ENCODE measurements at regions not wholly inside any gene's neighbourhood (a gene's known extent, or its start where the extent isn't known, plus 50 kb on each side); places are given as distances from the start of the nearest gene placed in this dataset.

DNA sequence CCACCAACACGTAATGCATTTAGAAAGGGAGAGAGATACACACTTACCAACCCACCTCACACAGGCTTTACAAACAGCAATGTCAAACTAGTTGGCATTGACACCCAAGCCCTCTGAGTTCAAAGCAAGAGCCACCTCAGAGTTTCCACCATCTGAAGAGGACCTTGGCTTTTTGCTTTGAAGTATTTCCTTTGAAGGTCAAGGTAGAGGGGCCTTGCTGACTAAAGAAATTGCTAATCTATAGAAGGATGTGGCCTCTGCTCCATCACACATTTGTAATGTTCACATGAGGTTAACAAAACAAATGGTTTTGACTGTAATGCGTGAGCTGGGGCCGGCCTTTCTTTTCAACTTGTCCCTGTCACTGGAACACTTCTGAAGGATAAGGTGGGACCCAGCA, 117.7 kb downstream of the POLR2M start:
- DNase-seq, result no peak

DNA sequence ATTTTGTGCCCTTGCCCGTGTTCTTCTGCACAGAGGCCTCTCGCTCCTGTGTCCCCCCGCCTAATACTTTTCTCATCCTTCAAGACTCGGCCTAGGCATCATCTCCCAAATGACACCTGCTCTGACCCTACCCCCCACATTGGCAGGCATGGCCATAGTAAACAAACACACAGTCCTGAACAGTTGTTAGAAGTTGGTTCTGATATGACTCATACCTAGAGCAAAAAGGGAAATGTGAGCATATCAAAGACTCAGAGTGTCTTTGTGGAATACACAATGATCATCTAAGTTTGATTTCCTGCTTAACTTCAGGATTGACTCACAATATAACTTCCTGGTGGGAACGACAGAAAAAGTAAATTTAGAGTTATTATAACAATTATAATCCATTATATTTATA, 120.5 kb downstream of the POLR2M start:
- DNase-seq, result no peak

DNA sequence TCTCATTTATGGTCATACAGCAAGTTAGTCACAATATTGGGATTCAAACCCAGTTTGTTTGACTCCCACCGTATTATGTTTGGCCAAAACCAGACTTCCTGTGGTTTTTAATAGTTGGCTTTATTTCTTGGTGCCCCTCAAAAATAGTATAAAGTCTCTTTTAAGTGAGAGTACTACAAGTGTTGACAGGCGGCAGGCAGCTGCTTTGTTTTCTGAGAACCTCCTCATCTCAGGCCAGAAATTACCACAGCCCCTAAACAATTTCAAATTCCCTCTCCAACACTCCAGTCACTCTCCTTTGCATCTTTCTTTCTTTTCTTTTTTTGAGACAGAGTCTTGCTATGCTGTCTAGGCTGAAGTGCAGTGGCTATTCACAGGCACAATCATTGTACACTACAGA, 121.5 kb downstream of the POLR2M start:
- no peak for DNase-seq

DNA sequence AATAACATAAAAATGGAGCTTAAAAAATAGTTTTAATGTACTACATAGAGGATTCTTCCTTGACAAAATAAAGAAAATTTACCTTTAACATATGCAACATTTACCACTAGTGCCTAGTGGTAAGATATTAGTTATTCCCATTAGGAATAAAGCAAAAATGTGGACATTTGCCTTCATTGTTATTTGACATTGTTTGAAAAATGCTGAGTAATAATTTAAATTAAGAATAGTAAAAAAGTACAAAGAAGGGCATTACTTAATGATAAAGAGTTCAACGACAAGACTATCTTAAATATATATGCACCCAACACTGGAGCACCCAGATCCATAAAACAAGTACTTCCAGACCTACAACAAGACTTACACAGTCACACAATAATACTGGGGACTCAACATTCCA, 125.7 kb downstream of the POLR2M start:
- no peak for DNase-seq

DNA sequence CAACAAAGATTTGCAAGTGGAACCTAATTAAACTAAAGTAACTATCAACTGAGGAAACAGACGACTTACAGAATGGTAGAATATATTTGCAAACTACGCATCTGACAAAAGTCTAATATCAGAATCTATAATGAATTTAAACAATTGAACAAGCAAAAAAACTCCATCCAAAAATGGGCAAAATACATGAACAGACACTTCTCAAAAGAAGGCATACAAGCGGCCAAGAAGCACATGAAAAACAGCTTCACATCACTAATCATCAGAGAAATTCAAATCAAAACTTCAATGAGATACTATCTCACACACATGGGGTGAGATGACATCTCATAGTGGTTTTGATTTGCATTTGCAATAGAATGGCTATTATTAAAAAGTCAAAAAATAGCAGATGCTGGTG, 128.6 kb downstream of the POLR2M start:
- DNase-seq, result no peak

DNA sequence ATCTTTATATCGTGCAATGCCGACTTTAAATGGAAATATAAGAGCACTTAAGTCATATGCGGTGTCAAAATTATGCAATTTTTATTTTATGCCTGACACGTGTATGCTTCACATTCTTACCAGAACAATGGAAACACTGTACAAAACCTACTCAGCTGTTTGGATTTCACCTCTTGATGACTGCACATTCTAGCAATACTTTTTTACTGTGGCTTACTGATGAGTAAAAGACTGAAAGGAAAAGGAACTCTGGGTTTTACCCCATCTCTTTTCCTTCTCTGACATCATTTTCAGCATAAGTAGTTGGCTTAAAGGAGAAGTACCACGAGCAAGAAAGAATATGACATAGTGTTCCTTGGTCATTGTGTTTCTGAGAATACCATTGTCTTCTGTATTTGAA, 142.8 kb downstream of the POLR2M start:
- no peak for DNase-seq

DNA sequence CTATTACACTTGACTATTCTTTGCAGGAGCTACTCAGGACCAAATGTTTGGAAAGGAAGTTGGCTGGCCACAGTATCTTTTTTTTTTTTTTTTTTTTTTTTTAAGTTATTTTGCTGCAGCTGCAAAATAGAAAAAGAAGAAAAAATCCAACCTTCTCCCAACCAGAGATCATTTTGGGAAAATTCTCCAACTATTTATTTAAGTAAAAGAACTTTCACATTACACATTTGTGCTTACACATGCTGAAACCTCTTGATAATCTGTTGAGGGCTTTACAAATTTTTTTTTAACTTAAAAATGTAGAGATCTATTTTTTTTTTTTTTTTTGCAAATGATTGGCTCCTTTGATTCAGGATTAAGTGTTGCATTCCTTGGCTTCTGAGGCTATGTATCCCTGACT, 148.0 kb downstream of the POLR2M start:
- DNase-seq, result no peak

DNA sequence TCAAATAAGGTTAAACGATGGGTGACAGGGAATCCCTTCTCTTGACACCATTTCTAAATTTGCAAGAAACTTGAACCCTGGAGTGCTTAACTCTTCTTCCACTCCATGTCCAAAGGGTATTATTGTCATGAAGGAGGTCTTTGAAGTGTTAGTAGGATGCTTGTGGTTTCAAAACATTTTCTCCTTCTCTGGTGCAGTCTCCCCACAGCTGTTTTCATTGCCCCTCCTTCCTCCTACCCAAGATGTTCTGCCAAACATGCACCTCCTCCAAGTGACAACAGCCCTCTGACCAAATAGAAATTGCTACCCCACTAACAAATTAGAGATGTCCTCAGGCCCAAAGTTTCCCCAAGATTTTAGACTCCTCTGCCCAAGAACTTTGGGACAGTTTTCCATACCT, 151.4 kb downstream of the POLR2M start:
- DNase-seq, result no peak

DNA sequence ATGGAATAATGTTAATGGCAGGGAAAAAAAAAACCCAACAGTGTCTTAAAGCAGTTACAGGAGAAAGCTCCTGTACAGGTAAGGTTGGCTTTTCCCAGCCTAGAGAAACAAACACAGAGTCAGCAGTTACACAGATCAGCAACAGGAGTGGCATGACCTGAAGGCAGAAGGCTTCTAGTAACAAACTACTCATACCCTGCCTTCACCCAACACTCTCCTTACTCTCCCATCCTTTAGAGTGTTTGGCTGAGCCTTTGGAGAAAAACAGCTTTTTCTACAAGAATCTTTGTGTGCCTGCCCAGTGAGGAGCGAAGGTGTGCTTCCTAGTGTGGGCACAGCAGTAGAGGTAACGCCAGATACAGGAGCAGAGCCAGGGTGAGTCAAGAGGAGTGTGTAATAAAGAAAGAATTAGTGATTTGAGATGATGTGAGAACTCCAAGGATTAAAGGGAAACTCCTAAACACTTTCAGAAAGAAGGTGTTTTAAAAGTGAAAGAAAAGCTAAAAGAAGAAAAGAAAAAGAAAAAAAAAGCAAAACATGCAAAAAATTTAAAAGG, 152.7 kb downstream of the POLR2M start:
- no peak for DNase-seq

DNA sequence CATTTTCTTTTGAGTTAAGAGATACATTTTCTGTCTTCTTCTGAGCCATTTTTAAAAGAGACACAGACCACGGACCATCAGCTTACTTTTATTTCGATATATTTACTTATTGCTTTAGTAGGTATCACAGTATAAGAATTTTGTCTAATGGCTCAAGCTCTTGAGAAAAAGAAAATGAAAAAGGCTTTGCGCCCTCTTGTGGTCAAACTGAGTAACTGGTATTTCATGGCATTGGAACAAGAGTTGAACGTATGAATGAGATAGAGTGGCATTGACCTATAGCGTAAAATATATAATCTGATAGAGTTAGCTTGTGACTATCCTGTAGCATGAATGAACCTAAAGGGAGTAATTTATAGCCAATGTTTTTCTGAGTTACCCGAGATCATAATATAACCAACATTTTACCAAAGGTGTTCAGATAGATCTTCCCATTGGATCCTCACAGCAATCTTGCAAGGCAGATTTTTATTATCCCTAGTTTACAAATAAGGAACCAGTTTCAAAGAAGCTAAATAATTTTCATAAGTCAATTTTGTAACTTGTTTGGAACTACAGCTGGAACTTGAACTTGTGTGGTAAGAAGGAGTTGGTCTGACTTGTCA, 154.6 kb downstream of the POLR2M start:
- no peak for DNase-seq

DNA sequence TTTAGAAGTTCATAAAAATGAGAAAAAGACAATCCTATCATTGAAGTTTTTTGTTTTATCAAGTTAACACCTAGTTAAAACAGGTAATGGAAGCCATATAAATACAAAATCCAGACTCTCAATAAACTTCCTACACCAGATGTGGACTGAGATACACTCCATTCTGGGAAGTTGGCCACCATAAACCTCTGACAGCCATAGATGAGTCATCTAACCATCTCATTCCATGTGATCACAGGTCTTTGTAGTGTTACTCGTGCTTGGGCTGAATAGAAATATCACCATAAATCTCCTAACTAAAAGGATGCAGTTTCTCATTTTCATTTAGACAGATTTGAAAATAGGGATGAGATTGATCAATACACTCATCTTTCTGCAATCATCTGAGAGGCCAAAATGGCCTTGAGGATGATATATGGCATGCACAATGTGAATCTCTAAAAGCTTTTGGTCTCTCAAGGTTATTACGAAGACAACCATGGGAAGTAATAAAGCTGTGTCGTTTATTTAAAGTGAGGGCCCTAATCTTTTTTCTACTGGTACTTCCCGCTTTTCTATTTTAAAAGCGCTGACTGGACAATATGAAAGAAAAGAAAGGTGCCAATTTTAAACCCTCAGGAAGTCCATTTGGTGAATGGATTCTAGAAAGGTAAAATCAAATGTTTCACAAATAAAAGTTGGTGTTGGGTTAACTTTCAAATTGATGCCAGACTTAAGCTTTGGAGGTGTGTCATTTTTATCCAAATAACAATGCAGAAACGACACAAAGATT, 155.5 kb downstream of the POLR2M start:
- no peak for DNase-seq

DNA sequence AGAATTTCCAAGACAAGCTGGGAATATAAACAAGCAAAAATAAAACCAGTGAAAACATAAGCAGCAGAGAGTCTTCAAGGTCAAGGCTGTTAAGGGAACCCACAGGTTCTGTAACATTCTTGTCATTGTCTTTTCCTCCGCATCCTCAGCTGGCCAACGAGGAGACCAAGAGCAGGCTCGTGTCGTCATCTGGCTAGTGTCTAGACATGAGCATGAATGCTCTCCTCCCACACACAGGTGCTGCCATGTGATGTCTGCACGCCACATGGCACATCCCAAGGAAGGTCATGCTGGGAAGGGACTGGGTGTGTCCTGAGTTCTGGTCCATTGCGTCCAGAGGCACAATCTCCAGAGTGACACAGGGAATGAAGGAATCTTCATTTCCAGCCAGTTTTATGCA, 156.2 kb downstream of the POLR2M start:
- DNase-seq, result no peak

DNA sequence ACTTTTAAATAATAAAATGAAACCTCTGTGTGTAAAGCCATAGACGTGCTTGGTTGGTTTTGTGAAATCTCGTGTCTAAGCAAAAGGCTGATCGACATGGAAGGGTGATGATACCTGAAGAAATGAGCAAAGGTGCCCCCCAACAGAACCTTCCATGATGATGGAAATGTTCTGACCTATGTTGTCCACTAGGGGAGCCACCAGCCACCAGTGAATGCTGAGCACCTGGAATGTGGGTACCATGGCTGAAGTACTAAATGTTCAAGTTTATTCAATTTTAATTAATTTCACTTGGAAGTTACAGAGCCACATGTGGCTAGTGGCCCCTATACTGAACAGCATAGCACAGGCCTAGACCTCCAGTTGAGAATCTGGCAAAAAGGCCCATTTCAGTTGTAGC, 158.8 kb downstream of the POLR2M start:
- DNase-seq, result no peak

DNA sequence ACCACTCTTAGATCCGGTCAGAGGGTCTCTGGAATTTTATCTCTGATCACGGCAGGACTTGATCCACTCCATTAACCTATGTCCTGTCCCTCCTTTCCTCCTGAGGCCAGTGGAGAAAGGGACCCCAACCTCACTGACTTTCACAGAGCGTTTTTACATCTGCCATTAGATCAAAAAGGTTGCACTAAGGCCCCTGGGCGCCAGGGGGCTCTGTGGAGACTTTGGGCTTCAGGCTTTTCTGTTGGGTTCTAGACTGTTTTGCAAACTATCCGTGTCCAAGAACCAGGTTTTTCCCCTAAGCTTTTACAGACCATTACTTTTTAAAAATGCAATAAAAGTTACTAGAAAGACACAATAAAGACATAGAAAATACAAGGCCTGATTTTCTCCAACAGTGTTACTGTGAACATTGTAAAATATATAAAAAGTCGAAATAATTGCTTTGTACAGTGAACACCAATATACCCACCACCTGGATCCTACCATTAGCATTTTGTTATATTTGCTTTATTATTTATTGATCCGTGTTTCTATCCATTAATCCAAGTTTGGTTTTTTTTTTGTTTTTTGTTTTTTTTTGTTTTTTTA, 159.7 kb downstream of the POLR2M start:
- DNase-seq, result peak; percentile 13

DNA sequence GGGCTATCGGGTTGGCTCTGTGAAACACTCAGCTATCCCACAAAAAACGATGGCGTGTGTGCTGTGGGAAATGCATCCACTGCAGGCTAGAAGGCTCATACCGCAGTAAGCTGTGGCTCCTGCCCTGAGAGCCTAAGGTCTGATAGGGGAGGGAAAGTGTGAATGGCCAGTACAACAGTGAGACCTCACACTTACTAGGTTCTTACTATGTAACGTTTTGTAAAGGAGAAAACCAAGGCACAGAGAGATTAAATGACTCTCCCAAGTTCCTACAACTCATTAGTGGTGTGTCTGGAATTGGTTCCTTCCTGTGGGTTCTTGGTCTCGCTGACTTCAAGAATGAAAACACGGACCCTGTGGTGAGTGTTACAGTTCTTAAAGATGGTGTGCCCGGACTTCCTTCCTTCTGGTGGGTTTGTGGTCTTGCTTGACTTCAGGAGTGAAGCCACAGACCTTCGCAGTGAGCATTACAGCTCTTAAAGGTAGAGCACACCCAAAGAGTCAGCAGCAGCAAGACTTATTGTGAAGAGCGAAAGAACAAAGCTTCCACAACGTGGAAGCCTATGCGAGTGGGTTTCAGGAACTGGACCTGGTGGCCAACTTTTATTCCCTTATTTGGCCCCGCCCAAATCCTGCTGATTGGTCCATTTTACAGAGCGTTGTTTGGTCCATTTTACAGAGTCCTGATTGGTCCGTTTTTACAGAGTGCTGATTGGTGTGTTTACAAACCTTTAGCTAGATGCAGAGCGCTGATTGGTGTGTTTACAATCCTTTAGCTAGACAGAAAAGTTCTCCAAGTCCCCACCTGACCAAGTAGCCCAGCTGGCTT, 161.7 kb downstream of the POLR2M start:
- no peak for DNase-seq

DNA sequence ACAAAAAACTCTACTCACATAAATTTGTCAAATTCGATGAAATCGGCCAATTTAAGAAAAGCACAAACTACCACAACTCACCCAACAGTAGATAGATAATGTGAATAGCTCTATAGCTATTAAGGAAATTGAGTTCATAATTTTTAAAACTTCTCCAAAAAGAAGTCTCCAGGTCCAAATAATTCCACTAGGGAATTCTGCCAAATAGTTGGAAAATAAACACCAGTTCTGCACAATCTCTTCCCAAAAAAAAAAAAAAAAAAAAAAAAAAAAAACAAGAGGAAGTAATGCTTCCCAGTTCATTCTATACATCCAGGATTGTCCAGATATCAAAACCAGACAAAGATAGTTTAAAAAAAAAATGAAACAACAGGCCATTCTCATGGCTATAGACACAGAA, 164.2 kb downstream of the POLR2M start:
- DNase-seq, result no peak

DNA sequence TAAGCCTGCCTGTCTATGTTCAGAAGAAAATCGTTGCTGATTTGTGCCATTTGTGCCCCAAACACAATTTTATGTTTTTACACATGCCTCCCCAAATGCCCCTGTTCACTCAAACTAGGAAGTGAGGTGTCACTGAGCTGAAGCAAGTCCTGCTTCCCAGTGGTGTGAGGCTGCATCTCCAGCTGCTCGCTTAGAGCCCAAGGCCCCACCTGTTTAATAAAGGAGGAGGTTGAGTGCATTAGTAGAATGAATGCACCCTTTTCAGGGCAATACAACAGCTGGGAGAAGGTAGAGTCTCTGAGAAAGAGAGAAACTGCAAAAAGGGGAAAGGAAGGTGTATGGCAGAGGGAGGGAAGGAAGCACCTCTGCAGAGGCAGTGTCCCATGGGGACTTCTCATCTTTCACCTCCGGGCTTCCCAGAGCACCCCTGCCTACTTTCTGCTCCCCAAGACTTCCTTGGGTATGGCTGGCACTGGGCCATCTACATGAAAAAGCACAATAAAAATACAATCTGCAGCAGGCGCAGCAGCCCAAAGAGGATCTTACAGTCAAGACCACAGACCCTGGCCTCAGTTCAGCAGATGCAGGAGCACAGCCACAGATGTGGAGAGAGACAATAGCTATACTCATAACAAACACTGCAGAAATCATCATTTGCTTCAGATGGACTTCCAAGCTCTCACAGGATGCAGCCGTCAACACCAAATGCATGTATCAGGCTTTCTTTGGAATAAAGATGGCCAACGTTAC, 165.9 kb downstream of the POLR2M start:
- DNase-seq, result no peak

DNA sequence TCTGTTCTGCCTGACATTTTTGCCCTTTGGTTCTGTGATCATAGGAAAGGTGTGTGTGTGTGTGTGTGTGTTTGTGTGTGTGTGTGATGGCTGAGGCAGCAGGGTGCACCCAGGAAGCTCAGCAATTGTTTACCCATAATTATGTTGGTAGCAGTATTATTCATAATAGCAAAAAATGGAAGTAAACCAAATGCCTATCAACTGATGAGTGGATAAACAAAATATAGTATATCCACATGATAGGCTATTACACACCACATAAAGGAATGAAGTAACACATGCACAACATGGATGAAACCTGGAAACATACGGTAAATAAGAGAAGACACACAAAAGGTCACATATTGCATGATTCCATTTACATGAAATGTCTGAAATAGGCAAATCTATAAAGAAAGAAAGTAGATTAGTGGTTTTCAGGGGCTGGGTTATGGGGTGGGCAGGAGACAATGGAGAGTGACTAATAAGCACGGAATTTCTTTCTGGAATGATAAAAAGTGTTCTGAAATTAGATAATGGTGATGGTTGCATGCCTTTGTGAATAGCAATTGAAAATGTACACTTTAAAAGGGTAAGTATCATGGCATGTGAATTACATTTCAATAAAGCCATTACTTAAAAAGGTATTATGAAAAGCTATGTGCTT, 167.2 kb downstream of the POLR2M start:
- no peak for DNase-seq

DNA sequence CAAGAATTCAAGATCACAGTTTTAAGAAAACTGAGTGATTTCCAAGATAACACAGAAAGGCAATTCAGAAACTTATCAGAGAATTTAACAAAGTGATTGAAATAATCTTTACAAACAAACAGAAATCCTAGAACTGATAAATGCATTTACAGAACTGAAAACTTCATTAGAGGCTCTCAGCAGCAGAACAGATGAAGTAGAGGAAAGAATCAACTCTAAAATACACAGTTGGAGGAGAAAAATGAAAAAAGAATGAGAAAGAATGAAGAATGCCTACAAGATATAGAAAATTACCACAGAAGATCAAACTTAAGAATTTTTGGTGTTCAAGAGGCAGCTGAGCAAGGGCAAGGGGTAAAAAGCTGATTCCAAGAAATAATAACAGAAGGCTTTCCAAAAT, 168.8 kb downstream of the POLR2M start:
- no peak for DNase-seq

DNA sequence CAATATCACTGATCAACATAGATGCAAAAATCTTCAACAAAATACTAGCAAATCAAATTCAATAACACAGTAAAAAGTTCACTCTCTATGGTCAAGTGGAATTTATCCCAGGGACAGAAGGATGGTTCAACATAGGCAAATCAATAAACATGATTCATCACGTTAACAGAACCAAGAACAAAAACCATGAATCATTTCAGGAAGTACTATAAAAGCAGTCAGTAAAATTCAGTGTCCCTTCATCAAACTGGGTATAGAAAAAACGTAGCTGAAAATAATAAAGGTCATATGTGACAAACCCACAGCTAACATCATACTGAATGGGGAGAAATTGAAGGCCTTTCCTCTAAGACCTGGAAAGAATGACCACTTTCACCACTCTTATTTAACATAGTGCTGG, 172.1 kb downstream of the POLR2M start:
- DNase-seq, result no peak

DNA sequence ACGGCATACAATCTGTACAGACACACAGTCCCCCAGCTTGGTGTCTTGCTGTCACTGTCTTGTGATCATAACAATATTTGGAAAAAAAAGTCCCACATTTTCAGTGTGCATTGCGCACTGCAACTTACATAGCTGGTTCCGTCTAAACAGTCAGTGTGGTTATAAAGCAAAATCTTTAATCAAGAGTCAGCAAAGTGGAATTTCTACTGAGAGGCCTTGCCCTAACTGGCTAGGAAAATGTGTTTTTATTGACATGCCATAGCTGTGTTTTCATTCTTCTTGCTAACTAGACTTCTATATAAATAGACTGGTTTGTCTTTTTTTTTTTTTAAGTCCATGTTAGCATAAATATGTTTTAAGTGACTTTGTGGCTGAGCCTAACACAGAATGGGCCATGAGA, 174.8 kb downstream of the POLR2M start:
- DNase-seq, result no peak

DNA sequence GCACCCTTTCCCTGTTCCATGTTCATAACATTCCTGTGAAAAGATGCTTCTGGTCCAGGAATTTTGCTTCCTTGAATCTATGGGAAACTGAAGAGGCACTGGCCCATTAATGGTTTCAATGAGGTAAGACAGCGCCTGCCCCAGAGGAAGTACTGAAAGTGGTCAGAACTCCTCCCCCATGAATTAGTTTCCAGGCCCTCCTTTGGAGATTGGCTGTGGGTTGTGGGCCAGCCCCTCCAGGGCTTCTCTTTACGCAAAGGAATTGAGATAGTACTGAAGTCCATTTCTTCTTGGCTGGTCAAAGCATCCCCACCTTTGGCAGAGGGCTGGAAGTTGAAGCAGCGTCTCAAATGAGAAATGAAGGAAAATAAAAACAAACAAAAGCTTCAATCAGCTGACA, 175.5 kb downstream of the POLR2M start:
- no peak for DNase-seq

Data from activated effector memory CD4-positive, alpha-beta T cell treated with Interleukin-2 at 50 U/mL for 16 hours (primary cell).